ENCODE measurements at regions not wholly inside any gene's neighbourhood (a gene's known extent, or its start where the extent isn't known, plus 50 kb on each side); places are given as distances from the start of the nearest gene placed in this dataset.

GRCh38 chr18:45541421-45541820, 73.9 kb upstream of the SLC14A2 start:
- Histone ChIP-seq H3K4me3 (ENCODE audit: insufficient read depth, low read depth, low read length, poor library complexity, severe bottlenecking) (no peak overlapping the region), H3K36me3 (ENCODE audit: control insufficient read depth, insufficient read depth, low read length) (no peaks in the 10 kb centered on the region), H3K4me1 (ENCODE audit: control insufficient read depth, insufficient read depth, low read length, poor library complexity, severe bottlenecking) (no peaks in the 10 kb centered on the region), H3K9me3 (ENCODE audit: control insufficient read depth, low read length) (no peaks in the 10 kb centered on the region), H3K27me3 (replicated peaks; ENCODE audit: control insufficient read depth, insufficient read depth, low read length, poor library complexity, severe bottlenecking) (no peaks in the 10 kb centered on the region), H3K27ac (ENCODE audit: insufficient read depth, low read length, poor library complexity, severe bottlenecking) (no peak overlapping the region)
- DNase-seq = no peak

- no peaks in the 10 kb centered on the region for H3K4me1 ChIP-seq (ENCODE audit: control insufficient read depth, insufficient read depth, low read length, poor library complexity, severe bottlenecking)
- no peaks in the 10 kb centered on the region for H3K27me3 ChIP-seq (replicated peaks; ENCODE audit: control insufficient read depth, insufficient read depth, low read length, poor library complexity, severe bottlenecking)
- H3K27ac ChIP-seq (ENCODE audit: insufficient read depth, low read length, poor library complexity, severe bottlenecking) = no peak overlapping the region
- H3K4me3 ChIP-seq (ENCODE audit: insufficient read depth, low read depth, low read length, poor library complexity, severe bottlenecking) = no peak overlapping the region
- H3K36me3 ChIP-seq (ENCODE audit: control insufficient read depth, insufficient read depth, low read length) = no peaks in the 10 kb centered on the region
- no peak for DNase-seq
- no peaks in the 10 kb centered on the region for H3K9me3 ChIP-seq (ENCODE audit: control insufficient read depth, low read length)
These were observed 73.2 kb upstream of the SLC14A2 start for GRCh38 chr18:45542043-45542442.

GRCh38 chr18:45547910-45548309, 67.4 kb upstream of the SLC14A2 start:
- Histone ChIP-seq H3K9me3 (ENCODE audit: control insufficient read depth, low read length) (no peaks in the 10 kb centered on the region), H3K27me3 (replicated peaks; ENCODE audit: control insufficient read depth, insufficient read depth, low read length, poor library complexity, severe bottlenecking) (no peaks in the 10 kb centered on the region), H3K36me3 (ENCODE audit: control insufficient read depth, insufficient read depth, low read length) (no peaks in the 10 kb centered on the region), H3K27ac (ENCODE audit: insufficient read depth, low read length, poor library complexity, severe bottlenecking) (no peak overlapping the region), H3K4me1 (ENCODE audit: control insufficient read depth, insufficient read depth, low read length, poor library complexity, severe bottlenecking) (no peaks in the 10 kb centered on the region), H3K4me3 (ENCODE audit: insufficient read depth, low read depth, low read length, poor library complexity, severe bottlenecking) (no peak overlapping the region)
- no peak for DNase-seq

GRCh38 chr18:45548614-45549013, 66.7 kb upstream of the SLC14A2 start:
- Histone ChIP-seq H3K27me3 (replicated peaks; ENCODE audit: control insufficient read depth, insufficient read depth, low read length, poor library complexity, severe bottlenecking) (no peaks in the 10 kb centered on the region), H3K27ac (ENCODE audit: insufficient read depth, low read length, poor library complexity, severe bottlenecking) (no peak overlapping the region), H3K4me1 (ENCODE audit: control insufficient read depth, insufficient read depth, low read length, poor library complexity, severe bottlenecking) (no peaks in the 10 kb centered on the region), H3K9me3 (ENCODE audit: control insufficient read depth, low read length) (no peaks in the 10 kb centered on the region), H3K36me3 (ENCODE audit: control insufficient read depth, insufficient read depth, low read length) (no peaks in the 10 kb centered on the region), H3K4me3 (ENCODE audit: insufficient read depth, low read depth, low read length, poor library complexity, severe bottlenecking) (no peak overlapping the region)
- no peak for DNase-seq

GRCh38 chr18:45549290-45549689, 66.0 kb upstream of the SLC14A2 start:
- Histone ChIP-seq H3K36me3 (ENCODE audit: control insufficient read depth, insufficient read depth, low read length) (no peaks in the 10 kb centered on the region), H3K4me1 (ENCODE audit: control insufficient read depth, insufficient read depth, low read length, poor library complexity, severe bottlenecking) (no peaks in the 10 kb centered on the region), H3K9me3 (ENCODE audit: control insufficient read depth, low read length) (no peaks in the 10 kb centered on the region), H3K27ac (ENCODE audit: insufficient read depth, low read length, poor library complexity, severe bottlenecking) (no peak overlapping the region), H3K27me3 (replicated peaks; ENCODE audit: control insufficient read depth, insufficient read depth, low read length, poor library complexity, severe bottlenecking) (no peaks in the 10 kb centered on the region), H3K4me3 (ENCODE audit: insufficient read depth, low read depth, low read length, poor library complexity, severe bottlenecking) (no peak overlapping the region)
- no peak for DNase-seq

- DNase-seq = no peak
- Histone ChIP-seq H3K4me3 (ENCODE audit: insufficient read depth, low read depth, low read length, poor library complexity, severe bottlenecking) (no peak overlapping the region), H3K27ac (ENCODE audit: insufficient read depth, low read length, poor library complexity, severe bottlenecking) (no peak overlapping the region), H3K9me3 (ENCODE audit: control insufficient read depth, low read length) (no peaks in the 10 kb centered on the region), H3K27me3 (replicated peaks; ENCODE audit: control insufficient read depth, insufficient read depth, low read length, poor library complexity, severe bottlenecking) (no peaks in the 10 kb centered on the region), H3K36me3 (ENCODE audit: control insufficient read depth, insufficient read depth, low read length) (no peaks in the 10 kb centered on the region), H3K4me1 (ENCODE audit: control insufficient read depth, insufficient read depth, low read length, poor library complexity, severe bottlenecking) (no peaks in the 10 kb centered on the region)
These were observed 64.0 kb upstream of the SLC14A2 start for GRCh38 chr18:45551142-45551815.

GRCh38 chr18:45553723-45554388, 61.4 kb upstream of the SLC14A2 start:
- Histone ChIP-seq H3K36me3 (ENCODE audit: control insufficient read depth, insufficient read depth, low read length) (no peaks in the 10 kb centered on the region), H3K4me1 (ENCODE audit: control insufficient read depth, insufficient read depth, low read length, poor library complexity, severe bottlenecking) (no peaks in the 10 kb centered on the region), H3K27me3 (replicated peaks; ENCODE audit: control insufficient read depth, insufficient read depth, low read length, poor library complexity, severe bottlenecking) (no peaks in the 10 kb centered on the region), H3K27ac (ENCODE audit: insufficient read depth, low read length, poor library complexity, severe bottlenecking) (no peak overlapping the region), H3K9me3 (ENCODE audit: control insufficient read depth, low read length) (no peaks in the 10 kb centered on the region), H3K4me3 (ENCODE audit: insufficient read depth, low read depth, low read length, poor library complexity, severe bottlenecking) (no peak overlapping the region)
- no peak for DNase-seq

GRCh38 chr18:45554389-45554737, 60.9 kb upstream of the SLC14A2 start:
- Histone ChIP-seq H3K27ac (ENCODE audit: insufficient read depth, low read length, poor library complexity, severe bottlenecking) (no peak overlapping the region), H3K27me3 (replicated peaks; ENCODE audit: control insufficient read depth, insufficient read depth, low read length, poor library complexity, severe bottlenecking) (no peaks in the 10 kb centered on the region), H3K4me3 (ENCODE audit: insufficient read depth, low read depth, low read length, poor library complexity, severe bottlenecking) (no peak overlapping the region), H3K9me3 (ENCODE audit: control insufficient read depth, low read length) (no peaks in the 10 kb centered on the region), H3K36me3 (ENCODE audit: control insufficient read depth, insufficient read depth, low read length) (no peaks in the 10 kb centered on the region), H3K4me1 (ENCODE audit: control insufficient read depth, insufficient read depth, low read length, poor library complexity, severe bottlenecking) (no peaks in the 10 kb centered on the region)
- DNase-seq = no peak

- H3K27ac ChIP-seq (ENCODE audit: insufficient read depth, low read length, poor library complexity, severe bottlenecking) = no peak overlapping the region
- no peaks in the 10 kb centered on the region for H3K4me1 ChIP-seq (ENCODE audit: control insufficient read depth, insufficient read depth, low read length, poor library complexity, severe bottlenecking)
- no peaks in the 10 kb centered on the region for H3K9me3 ChIP-seq (ENCODE audit: control insufficient read depth, low read length)
- H3K27me3 ChIP-seq (replicated peaks; ENCODE audit: control insufficient read depth, insufficient read depth, low read length, poor library complexity, severe bottlenecking) = no peaks in the 10 kb centered on the region
- H3K4me3 ChIP-seq (ENCODE audit: insufficient read depth, low read depth, low read length, poor library complexity, severe bottlenecking) = no peak overlapping the region
- H3K36me3 ChIP-seq (ENCODE audit: control insufficient read depth, insufficient read depth, low read length) = no peaks in the 10 kb centered on the region
- no peak for DNase-seq
These were observed 59.1 kb upstream of the SLC14A2 start for GRCh38 chr18:45556222-45556621.

- Histone ChIP-seq H3K27ac (ENCODE audit: insufficient read depth, low read length, poor library complexity, severe bottlenecking) (no peak overlapping the region), H3K36me3 (ENCODE audit: control insufficient read depth, insufficient read depth, low read length) (no peaks in the 10 kb centered on the region), H3K9me3 (ENCODE audit: control insufficient read depth, low read length) (no peaks in the 10 kb centered on the region), H3K4me3 (ENCODE audit: insufficient read depth, low read depth, low read length, poor library complexity, severe bottlenecking) (no peak overlapping the region), H3K27me3 (replicated peaks; ENCODE audit: control insufficient read depth, insufficient read depth, low read length, poor library complexity, severe bottlenecking) (no peaks in the 10 kb centered on the region), H3K4me1 (ENCODE audit: control insufficient read depth, insufficient read depth, low read length, poor library complexity, severe bottlenecking) (no peaks in the 10 kb centered on the region)
- no peak for DNase-seq
These were observed 58.0 kb upstream of the SLC14A2 start for GRCh38 chr18:45557287-45557686.

Data from effector memory CD4-positive, alpha-beta T cell (primary cell).